ENCODE measurements at regions not wholly inside any gene's neighbourhood (a gene's known extent, or its start where the extent isn't known, plus 50 kb on each side); places are given as distances from the start of the nearest gene placed in this dataset.
A peak's percentile ranks its signal among the peaks of the same experiment; 100 is the strongest.

DNA sequence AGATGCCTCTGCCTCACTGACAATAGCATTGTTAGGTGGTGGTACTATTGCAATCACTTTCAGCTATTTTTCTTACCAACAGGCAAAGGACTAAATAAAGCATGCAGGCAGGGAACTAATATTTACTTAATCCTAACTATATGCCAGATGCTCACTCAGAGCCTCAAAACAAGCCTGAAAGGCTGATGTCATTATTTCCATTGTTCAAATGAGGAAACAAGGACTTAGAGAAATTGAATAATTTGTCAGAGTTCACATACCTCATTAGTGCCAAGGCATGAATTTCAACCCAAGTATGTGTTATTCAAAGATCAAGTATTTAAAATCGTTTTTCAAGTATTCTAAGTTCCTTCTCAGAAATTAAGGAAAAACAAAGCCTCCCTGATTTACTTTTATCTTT is 374.9 kb upstream of the TECRL start:
- ATAC-seq (no peak), DNase-seq (ENCODE audit: low spot score) (no peak)
- peaks cover 5% of the 10 kb centered on the region; the same call in 1 of the 2 replicates for H3K36me3 Mint-ChIP-seq
- TF ChIP-seq ZNF423 (CRISPR knock-in tag; IDR thresholded peaks at IDR 0.05) (no peak), CREB1 (CRISPR knock-in tag; IDR thresholded peaks at IDR 0.05) (no peak), NFYB (CRISPR knock-in tag; conservative IDR thresholded peaks at IDR 0.05; ENCODE audit: low read depth) (no peak), ZNF671 (CRISPR knock-in tag; IDR thresholded peaks at IDR 0.05) (no peak), FOXK1 (CRISPR knock-in tag; IDR thresholded peaks at IDR 0.05) (no peak), MXD4 (CRISPR knock-in tag; IDR thresholded peaks at IDR 0.05; ENCODE audit: borderline replicate concordance) (no peak), MYBL2 (CRISPR knock-in tag; IDR thresholded peaks at IDR 0.05) (no peak), GABPB1 (CRISPR knock-in tag; IDR thresholded peaks at IDR 0.05) (no peak)
- TF ChIP-seq, protein P1, sequence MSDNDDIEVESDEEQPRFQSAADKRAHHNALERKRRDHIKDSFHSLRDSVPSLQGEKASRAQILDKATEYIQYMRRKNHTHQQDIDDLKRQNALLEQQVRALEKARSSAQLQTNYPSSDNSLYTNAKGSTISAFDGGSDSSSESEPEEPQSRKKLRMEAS (CRISPR knock-in tag; IDR thresholded peaks at IDR 0.05): no peak
- TF ChIP-seq, protein P2, sequence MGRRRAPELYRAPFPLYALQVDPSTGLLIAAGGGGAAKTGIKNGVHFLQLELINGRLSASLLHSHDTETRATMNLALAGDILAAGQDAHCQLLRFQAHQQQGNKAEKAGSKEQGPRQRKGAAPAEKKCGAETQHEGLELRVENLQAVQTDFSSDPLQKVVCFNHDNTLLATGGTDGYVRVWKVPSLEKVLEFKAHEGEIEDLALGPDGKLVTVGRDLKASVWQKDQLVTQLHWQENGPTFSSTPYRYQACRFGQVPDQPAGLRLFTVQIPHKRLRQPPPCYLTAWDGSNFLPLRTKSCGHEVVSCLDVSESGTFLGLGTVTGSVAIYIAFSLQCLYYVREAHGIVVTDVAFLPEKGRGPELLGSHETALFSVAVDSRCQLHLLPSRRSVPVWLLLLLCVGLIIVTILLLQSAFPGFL (CRISPR knock-in tag; IDR thresholded peaks at IDR 0.05; ENCODE audit: borderline replicate concordance): no peak
- TF ChIP-seq, protein P3, sequence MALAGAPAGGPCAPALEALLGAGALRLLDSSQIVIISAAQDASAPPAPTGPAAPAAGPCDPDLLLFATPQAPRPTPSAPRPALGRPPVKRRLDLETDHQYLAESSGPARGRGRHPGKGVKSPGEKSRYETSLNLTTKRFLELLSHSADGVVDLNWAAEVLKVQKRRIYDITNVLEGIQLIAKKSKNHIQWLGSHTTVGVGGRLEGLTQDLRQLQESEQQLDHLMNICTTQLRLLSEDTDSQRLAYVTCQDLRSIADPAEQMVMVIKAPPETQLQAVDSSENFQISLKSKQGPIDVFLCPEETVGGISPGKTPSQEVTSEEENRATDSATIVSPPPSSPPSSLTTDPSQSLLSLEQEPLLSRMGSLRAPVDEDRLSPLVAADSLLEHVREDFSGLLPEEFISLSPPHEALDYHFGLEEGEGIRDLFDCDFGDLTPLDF (CRISPR knock-in tag; IDR thresholded peaks at IDR 0.05): no peak
- peaks cover 5% of the 10 kb centered on the region for H3K9me3 Mint-ChIP-seq
- H3K4me3 Mint-ChIP-seq: no peak overlapping the region
- peak overlapping the region; percentile 81 for H3K27ac Mint-ChIP-seq
- ChIA-PET POLR2A (no interaction called here), CTCF (interaction anchor here (1.8 kb wide), 1 partner anchor 128 kb away, joined by 5 read pairs; no protein-coding TSS in a partner anchor)
- H3K27me3 Mint-ChIP-seq (ENCODE audit: low read depth): no peaks in the 10 kb centered on the region
- peaks cover 37% of the 10 kb centered on the region for H3K4me1 Mint-ChIP-seq

DNA sequence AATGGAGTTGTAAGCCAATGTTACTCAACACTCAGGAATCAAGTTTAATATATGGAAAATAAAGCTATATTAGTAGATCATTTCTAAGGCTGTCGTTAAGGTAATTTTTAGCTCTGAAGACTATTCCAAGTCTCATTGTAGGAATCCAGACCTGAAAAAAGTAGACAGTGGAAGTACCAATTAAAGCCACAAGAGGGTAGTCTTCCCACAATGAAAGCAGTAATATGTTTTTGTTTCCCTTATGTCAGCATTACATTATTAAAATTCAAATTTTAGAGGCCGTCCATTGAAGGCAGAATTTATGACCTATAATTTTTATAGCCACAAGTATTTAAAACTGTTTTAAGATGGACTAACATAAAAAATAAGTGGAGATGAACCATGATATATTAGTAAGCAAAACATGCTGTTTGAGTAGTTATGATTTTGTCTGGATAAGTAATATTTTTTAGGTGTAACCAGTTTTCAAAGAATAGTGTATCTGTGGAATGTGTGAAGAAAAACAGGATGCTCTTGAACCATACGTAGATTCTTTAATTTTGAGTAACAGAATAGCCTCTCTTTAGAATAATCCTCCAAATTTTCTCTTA is 372.6 kb upstream of the TECRL start:
- POLR2A ChIA-PET: no interaction called here
- ATAC-seq (0 out of 2 replicates have a peak, but pooled peaks have one; percentile 28), DNase-seq (ENCODE audit: low spot score) (no peak)
- peaks cover 12% of the 10 kb centered on the region for H3K36me3 Mint-ChIP-seq
- H3K27ac Mint-ChIP-seq: no peak overlapping the region
- TF ChIP-seq NFYB (CRISPR knock-in tag; conservative IDR thresholded peaks at IDR 0.05; ENCODE audit: low read depth) (no peak), ZNF423 (CRISPR knock-in tag; IDR thresholded peaks at IDR 0.05) (no peak)
- TF ChIP-seq, protein P4, sequence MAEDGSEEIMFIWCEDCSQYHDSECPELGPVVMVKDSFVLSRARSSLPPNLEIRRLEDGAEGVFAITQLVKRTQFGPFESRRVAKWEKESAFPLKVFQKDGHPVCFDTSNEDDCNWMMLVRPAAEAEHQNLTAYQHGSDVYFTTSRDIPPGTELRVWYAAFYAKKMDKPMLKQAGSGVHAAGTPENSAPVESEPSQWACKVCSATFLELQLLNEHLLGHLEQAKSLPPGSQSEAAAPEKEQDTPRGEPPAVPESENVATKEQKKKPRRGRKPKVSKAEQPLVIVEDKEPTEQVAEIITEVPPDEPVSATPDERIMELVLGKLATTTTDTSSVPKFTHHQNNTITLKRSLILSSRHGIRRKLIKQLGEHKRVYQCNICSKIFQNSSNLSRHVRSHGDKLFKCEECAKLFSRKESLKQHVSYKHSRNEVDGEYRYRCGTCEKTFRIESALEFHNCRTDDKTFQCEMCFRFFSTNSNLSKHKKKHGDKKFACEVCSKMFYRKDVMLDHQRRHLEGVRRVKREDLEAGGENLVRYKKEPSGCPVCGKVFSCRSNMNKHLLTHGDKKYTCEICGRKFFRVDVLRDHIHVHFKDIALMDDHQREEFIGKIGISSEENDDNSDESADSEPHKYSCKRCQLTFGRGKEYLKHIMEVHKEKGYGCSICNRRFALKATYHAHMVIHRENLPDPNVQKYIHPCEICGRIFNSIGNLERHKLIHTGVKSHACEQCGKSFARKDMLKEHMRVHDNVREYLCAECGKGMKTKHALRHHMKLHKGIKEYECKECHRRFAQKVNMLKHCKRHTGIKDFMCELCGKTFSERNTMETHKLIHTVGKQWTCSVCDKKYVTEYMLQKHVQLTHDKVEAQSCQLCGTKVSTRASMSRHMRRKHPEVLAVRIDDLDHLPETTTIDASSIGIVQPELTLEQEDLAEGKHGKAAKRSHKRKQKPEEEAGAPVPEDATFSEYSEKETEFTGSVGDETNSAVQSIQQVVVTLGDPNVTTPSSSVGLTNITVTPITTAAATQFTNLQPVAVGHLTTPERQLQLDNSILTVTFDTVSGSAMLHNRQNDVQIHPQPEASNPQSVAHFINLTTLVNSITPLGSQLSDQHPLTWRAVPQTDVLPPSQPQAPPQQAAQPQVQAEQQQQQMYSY (CRISPR knock-in tag; IDR thresholded peaks at IDR 0.05): no peak
- TF ChIP-seq, protein P5, sequence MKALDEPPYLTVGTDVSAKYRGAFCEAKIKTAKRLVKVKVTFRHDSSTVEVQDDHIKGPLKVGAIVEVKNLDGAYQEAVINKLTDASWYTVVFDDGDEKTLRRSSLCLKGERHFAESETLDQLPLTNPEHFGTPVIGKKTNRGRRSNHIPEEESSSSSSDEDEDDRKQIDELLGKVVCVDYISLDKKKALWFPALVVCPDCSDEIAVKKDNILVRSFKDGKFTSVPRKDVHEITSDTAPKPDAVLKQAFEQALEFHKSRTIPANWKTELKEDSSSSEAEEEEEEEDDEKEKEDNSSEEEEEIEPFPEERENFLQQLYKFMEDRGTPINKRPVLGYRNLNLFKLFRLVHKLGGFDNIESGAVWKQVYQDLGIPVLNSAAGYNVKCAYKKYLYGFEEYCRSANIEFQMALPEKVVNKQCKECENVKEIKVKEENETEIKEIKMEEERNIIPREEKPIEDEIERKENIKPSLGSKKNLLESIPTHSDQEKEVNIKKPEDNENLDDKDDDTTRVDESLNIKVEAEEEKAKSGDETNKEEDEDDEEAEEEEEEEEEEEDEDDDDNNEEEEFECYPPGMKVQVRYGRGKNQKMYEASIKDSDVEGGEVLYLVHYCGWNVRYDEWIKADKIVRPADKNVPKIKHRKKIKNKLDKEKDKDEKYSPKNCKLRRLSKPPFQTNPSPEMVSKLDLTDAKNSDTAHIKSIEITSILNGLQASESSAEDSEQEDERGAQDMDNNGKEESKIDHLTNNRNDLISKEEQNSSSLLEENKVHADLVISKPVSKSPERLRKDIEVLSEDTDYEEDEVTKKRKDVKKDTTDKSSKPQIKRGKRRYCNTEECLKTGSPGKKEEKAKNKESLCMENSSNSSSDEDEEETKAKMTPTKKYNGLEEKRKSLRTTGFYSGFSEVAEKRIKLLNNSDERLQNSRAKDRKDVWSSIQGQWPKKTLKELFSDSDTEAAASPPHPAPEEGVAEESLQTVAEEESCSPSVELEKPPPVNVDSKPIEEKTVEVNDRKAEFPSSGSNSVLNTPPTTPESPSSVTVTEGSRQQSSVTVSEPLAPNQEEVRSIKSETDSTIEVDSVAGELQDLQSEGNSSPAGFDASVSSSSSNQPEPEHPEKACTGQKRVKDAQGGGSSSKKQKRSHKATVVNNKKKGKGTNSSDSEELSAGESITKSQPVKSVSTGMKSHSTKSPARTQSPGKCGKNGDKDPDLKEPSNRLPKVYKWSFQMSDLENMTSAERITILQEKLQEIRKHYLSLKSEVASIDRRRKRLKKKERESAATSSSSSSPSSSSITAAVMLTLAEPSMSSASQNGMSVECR (CRISPR knock-in tag; IDR thresholded peaks at IDR 0.05; ENCODE audit: borderline replicate concordance): no peak
- TF ChIP-seq, protein P3 (CRISPR knock-in tag; IDR thresholded peaks at IDR 0.05): no peak
- TF ChIP-seq, protein P6, sequence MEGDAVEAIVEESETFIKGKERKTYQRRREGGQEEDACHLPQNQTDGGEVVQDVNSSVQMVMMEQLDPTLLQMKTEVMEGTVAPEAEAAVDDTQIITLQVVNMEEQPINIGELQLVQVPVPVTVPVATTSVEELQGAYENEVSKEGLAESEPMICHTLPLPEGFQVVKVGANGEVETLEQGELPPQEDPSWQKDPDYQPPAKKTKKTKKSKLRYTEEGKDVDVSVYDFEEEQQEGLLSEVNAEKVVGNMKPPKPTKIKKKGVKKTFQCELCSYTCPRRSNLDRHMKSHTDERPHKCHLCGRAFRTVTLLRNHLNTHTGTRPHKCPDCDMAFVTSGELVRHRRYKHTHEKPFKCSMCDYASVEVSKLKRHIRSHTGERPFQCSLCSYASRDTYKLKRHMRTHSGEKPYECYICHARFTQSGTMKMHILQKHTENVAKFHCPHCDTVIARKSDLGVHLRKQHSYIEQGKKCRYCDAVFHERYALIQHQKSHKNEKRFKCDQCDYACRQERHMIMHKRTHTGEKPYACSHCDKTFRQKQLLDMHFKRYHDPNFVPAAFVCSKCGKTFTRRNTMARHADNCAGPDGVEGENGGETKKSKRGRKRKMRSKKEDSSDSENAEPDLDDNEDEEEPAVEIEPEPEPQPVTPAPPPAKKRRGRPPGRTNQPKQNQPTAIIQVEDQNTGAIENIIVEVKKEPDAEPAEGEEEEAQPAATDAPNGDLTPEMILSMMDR (IDR thresholded peaks at IDR 0.05): peak; percentile 62
- TF ChIP-seq, protein P7, sequence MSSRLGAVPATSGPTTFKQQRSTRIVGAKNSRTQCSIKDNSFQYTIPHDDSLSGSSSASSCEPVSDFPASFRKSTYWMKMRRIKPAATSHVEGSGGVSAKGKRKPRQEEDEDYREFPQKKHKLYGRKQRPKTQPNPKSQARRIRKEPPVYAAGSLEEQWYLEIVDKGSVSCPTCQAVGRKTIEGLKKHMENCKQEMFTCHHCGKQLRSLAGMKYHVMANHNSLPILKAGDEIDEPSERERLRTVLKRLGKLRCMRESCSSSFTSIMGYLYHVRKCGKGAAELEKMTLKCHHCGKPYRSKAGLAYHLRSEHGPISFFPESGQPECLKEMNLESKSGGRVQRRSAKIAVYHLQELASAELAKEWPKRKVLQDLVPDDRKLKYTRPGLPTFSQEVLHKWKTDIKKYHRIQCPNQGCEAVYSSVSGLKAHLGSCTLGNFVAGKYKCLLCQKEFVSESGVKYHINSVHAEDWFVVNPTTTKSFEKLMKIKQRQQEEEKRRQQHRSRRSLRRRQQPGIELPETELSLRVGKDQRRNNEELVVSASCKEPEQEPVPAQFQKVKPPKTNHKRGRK (CRISPR knock-in tag; IDR thresholded peaks at IDR 0.05; ENCODE audit: borderline replicate concordance): no peak
- TF ChIP-seq, protein P8, sequence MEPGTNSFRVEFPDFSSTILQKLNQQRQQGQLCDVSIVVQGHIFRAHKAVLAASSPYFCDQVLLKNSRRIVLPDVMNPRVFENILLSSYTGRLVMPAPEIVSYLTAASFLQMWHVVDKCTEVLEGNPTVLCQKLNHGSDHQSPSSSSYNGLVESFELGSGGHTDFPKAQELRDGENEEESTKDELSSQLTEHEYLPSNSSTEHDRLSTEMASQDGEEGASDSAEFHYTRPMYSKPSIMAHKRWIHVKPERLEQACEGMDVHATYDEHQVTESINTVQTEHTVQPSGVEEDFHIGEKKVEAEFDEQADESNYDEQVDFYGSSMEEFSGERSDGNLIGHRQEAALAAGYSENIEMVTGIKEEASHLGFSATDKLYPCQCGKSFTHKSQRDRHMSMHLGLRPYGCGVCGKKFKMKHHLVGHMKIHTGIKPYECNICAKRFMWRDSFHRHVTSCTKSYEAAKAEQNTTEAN (CRISPR knock-in tag; IDR thresholded peaks at IDR 0.05): no peak
- H3K9me3 Mint-ChIP-seq: peaks cover 10% of the 10 kb centered on the region
- peaks cover 37% of the 10 kb centered on the region for H3K4me1 Mint-ChIP-seq
- no peaks in the 10 kb centered on the region for H3K27me3 Mint-ChIP-seq (ENCODE audit: low read depth)
- CTCF ChIA-PET: interaction anchor here (0.6 to 1.3 kb wide), 3 partner anchors 16 to 130 kb away, joined by 3 to 7 read pairs (median 3); no protein-coding TSS in a partner anchor
- H3K4me3 Mint-ChIP-seq: no peak overlapping the region
